ENCODE measurements at regions not wholly inside any gene's neighbourhood (a gene's known extent, or its start where the extent isn't known, plus 50 kb on each side); places are given as distances from the start of the nearest gene placed in this dataset.

DNA sequence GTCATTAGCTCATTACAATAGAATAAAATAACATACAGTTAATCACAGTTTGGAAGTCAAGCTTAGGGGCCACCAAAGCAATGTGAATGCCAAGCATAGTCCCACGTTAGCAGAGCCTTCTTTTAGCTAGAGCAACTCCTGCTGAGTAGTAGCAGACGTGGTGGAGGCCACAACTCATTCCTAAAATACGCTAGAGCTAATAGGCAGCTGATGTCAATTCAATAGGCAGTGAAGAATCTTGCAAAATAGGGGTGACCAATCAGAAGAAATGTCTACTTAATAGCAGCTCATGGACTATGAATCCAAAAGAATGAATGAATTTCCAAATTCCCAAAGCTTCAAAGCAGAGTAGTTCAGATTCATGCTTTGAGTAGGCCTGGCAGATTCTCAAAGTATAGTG, 292.9 kb upstream of the RORA start:
- TF ChIP-seq EP300 (IDR thresholded peaks at IDR 0.05) (no peak), POLR2A (IDR thresholded peaks at IDR 0.05) (no peak)
